Breast epithelium (tissue), 3 donors: ENCODE measurements at regions not wholly inside any gene's neighbourhood (a gene's known extent, or its start where the extent isn't known, plus 50 kb on each side); places are given as distances from the start of the nearest gene placed in this dataset.

Experiments
- CTCF ChIP-seq, 3 donors: fragments of 450-650 bp; IDR thresholded peaks; one replicate each; pipeline ENCODE4 v1.5.1; 2016 to 2017; ENCODE audit warnings: antibody characterized with exemption in 3 of 3, mild to moderate bottlenecking in 3 of 3, moderate library complexity in 3 of 3
- POLR2AphosphoS5 ChIP-seq, 3 donors: sonication (generic); formaldehyde crosslinking; IDR thresholded peaks; one replicate each; pipeline ENCODE4 v1.6.1; 2017; ENCODE audit warnings: antibody characterized with exemption in 3 of 3

GRCh38 chr1:47565092-47565491 lies 127.2 kb downstream of the FOXD2 start:
- TF ChIP-seq CTCF (IDR thresholded peaks at IDR 0.05) = no peak
- no peak for TF ChIP-seq POLR2AphosphoS5 (IDR thresholded peaks at IDR 0.05)
